ENCODE measurements at regions not wholly inside any gene's neighbourhood (a gene's known extent, or its start where the extent isn't known, plus 50 kb on each side); places are given as distances from the start of the nearest gene placed in this dataset.
A peak's percentile ranks its signal among the peaks of the same experiment; 100 is the strongest.

GRCh38 chr9:29039258-29039657, 1466.0 kb upstream of the C9orf72 start:
- H3K36me3 ChIP-seq (ENCODE audit: control insufficient read depth, insufficient read depth, low read length) = no peaks in the 10 kb centered on the region
- BruUV-seq (replicated peaks) = no TSS peak
- Mint-ChIP-seq H3K27me3 (ENCODE audit: insufficient read depth, unreplicated experiment) (no peaks in the 10 kb centered on the region), H3K4me3 (ENCODE audit: unreplicated experiment) (no peak overlapping the region), H3K4me1 (ENCODE audit: low read depth, unreplicated experiment) (no peaks in the 10 kb centered on the region), H3K9me3 (ENCODE audit: unreplicated experiment) (no peaks in the 10 kb centered on the region), H3K27ac (ENCODE audit: unreplicated experiment) (no peak overlapping the region), H3K36me3 (ENCODE audit: insufficient read depth, unreplicated experiment) (no peaks in the 10 kb centered on the region)
- TF ChIP-seq, protein P1, sequence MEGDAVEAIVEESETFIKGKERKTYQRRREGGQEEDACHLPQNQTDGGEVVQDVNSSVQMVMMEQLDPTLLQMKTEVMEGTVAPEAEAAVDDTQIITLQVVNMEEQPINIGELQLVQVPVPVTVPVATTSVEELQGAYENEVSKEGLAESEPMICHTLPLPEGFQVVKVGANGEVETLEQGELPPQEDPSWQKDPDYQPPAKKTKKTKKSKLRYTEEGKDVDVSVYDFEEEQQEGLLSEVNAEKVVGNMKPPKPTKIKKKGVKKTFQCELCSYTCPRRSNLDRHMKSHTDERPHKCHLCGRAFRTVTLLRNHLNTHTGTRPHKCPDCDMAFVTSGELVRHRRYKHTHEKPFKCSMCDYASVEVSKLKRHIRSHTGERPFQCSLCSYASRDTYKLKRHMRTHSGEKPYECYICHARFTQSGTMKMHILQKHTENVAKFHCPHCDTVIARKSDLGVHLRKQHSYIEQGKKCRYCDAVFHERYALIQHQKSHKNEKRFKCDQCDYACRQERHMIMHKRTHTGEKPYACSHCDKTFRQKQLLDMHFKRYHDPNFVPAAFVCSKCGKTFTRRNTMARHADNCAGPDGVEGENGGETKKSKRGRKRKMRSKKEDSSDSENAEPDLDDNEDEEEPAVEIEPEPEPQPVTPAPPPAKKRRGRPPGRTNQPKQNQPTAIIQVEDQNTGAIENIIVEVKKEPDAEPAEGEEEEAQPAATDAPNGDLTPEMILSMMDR (IDR thresholded peaks at IDR 0.05; ENCODE audit: insufficient read depth in 1 of 2, low read depth in 1 of 2, low read length in 1 of 2, severe bottlenecking in 1 of 2, unreplicated experiment in 1 of 2) = no peak
- ChIA-PET POLR2A (no interaction called here), CTCF (no interaction called here)
- no peak for DNase-seq
- intact Hi-C loops (cut with micrococcal nuclease; ENCODE audit: unreplicated experiment) = no loop called here
- no peaks in the 10 kb centered on the region for H3K27me3 ChIP-seq (replicated peaks; ENCODE audit: control insufficient read depth, insufficient read depth, low read length)
- H3K4me3 ChIP-seq (ENCODE audit: low read depth, low read length) = no peak overlapping the region
- no peaks in the 10 kb centered on the region for H3K4me1 ChIP-seq
- no peaks in the 10 kb centered on the region for H3K9me3 ChIP-seq

- POLR2A ChIA-PET = no interaction called here
Observed at GRCh38 chr9:29043072-29043471, 1469.8 kb upstream of the C9orf72 start.

DNA sequence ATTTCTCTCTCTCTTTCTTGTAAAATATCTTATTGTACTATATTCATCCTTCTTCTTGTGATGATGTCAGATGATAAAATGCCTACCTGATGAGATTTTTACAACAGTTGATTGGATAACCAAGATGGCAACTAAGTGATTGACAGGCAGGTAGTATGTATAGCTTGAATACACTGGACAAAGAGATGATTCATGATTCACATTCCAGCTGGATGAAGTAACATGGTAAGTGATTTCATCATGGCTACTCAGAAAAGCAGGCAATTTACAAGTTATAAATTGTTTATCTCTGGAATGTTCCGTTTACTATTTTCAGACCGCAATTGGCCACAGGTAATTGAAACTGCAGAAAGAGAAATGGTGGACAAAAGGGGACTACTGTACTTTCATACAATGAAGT, 1471.7 kb upstream of the C9orf72 start:
- no peak overlapping the region for H3K4me3 Mint-ChIP-seq (ENCODE audit: unreplicated experiment)
- no peak overlapping the region for H3K27ac Mint-ChIP-seq (ENCODE audit: unreplicated experiment)
- H3K9me3 Mint-ChIP-seq (ENCODE audit: unreplicated experiment) = no peaks in the 10 kb centered on the region
- Histone ChIP-seq H3K27me3 (replicated peaks; ENCODE audit: control insufficient read depth, insufficient read depth, low read length) (no peaks in the 10 kb centered on the region), H3K36me3 (ENCODE audit: control insufficient read depth, insufficient read depth, low read length) (no peaks in the 10 kb centered on the region), H3K4me3 (ENCODE audit: low read depth, low read length) (no peak overlapping the region), H3K4me1 (no peaks in the 10 kb centered on the region), H3K9me3 (no peaks in the 10 kb centered on the region)
- peak in 1 of 2 experiments; percentile 0 for DNase-seq
- H3K4me1 Mint-ChIP-seq (ENCODE audit: low read depth, unreplicated experiment) = no peaks in the 10 kb centered on the region
- no TSS peak for BruUV-seq (replicated peaks)
- POLR2A ChIA-PET = no interaction called here
- intact Hi-C loops (cut with micrococcal nuclease; ENCODE audit: unreplicated experiment) = no loop called here
- no peaks in the 10 kb centered on the region for H3K27me3 Mint-ChIP-seq (ENCODE audit: insufficient read depth, unreplicated experiment)
- CTCF ChIA-PET = no interaction called here
- TF ChIP-seq, protein P1 (IDR thresholded peaks at IDR 0.05; ENCODE audit: insufficient read depth in 1 of 2, low read depth in 1 of 2, low read length in 1 of 2, severe bottlenecking in 1 of 2, unreplicated experiment in 1 of 2) = no peak
- no peaks in the 10 kb centered on the region for H3K36me3 Mint-ChIP-seq (ENCODE audit: insufficient read depth, unreplicated experiment)

More at GRCh38 chr9:29043072-29043471, 1469.8 kb upstream of the C9orf72 start:
- H3K36me3 Mint-ChIP-seq (ENCODE audit: insufficient read depth, unreplicated experiment) = no peaks in the 10 kb centered on the region
- no peaks in the 10 kb centered on the region for H3K9me3 Mint-ChIP-seq (ENCODE audit: unreplicated experiment)
- Histone ChIP-seq H3K4me1 (no peaks in the 10 kb centered on the region), H3K36me3 (ENCODE audit: control insufficient read depth, insufficient read depth, low read length) (no peaks in the 10 kb centered on the region), H3K9me3 (no peaks in the 10 kb centered on the region), H3K4me3 (ENCODE audit: low read depth, low read length) (no peak overlapping the region), H3K27me3 (replicated peaks; ENCODE audit: control insufficient read depth, insufficient read depth, low read length) (no peaks in the 10 kb centered on the region)
- no peak overlapping the region for H3K27ac Mint-ChIP-seq (ENCODE audit: unreplicated experiment)
- TF ChIP-seq, protein P1 (IDR thresholded peaks at IDR 0.05; ENCODE audit: insufficient read depth in 1 of 2, low read depth in 1 of 2, low read length in 1 of 2, severe bottlenecking in 1 of 2, unreplicated experiment in 1 of 2) = no peak
- intact Hi-C loops (cut with micrococcal nuclease; ENCODE audit: unreplicated experiment) = no loop called here
- CTCF ChIA-PET = no interaction called here
- H3K4me1 Mint-ChIP-seq (ENCODE audit: low read depth, unreplicated experiment) = no peaks in the 10 kb centered on the region
- H3K27me3 Mint-ChIP-seq (ENCODE audit: insufficient read depth, unreplicated experiment) = no peaks in the 10 kb centered on the region
- no peak for DNase-seq
- no peak overlapping the region for H3K4me3 Mint-ChIP-seq (ENCODE audit: unreplicated experiment)
- no TSS peak for BruUV-seq (replicated peaks)
